Keratinocyte (primary cell): ENCODE measurements at regions not wholly inside any gene's neighbourhood (a gene's known extent, or its start where the extent isn't known, plus 50 kb on each side); places are given as distances from the start of the nearest gene placed in this dataset.

Experiments
- DNase-seq: peaks from one replicate; pipeline ENCODE4 v3.0.0-alpha.2; 2011; ENCODE audit warnings: low read depth, missing footprints, low spot score
- FAIRE-seq: peaks from 2 replicates; lab custom pipeline; 2011; peaks lifted over from hg19 to GRCh38; lab: Jason Lieb, UNC
- H2AFZ ChIP-seq: 2 replicates; pipeline ENCODE4 v1.6.0; 2012; ENCODE audit warnings: low read length, control low read depth, inconsistent platforms; ENCODE audit not compliant: control insufficient read depth
- H3K27ac ChIP-seq: 2 replicates; pipeline ENCODE4 v1.5.1; 2011; ENCODE audit warnings: low read length; ENCODE audit not compliant: control insufficient read depth, insufficient read depth
- H3K27me3 ChIP-seq: 3 replicates; pipeline ENCODE4 v1.6.0; 2011; ENCODE audit warnings: low read length; ENCODE audit not compliant: control insufficient read depth, insufficient read depth; ENCODE audit errors: extremely low read depth
- H3K36me3 ChIP-seq, 2 experiments: 2 replicates in 1 of 2; 3 replicates in 1 of 2; pipeline ENCODE4 v1.5.1; 2011; ENCODE audit warnings: low read length in 2 of 2, mild to moderate bottlenecking in 1 of 2; ENCODE audit not compliant: control insufficient read depth in 2 of 2, insufficient read depth in 2 of 2; ENCODE audit errors: extremely low read depth in 1 of 2
- H3K4me1 ChIP-seq: 3 replicates; pipeline ENCODE4 v1.5.1; 2011; ENCODE audit warnings: low read length; ENCODE audit not compliant: control insufficient read depth, insufficient read depth; ENCODE audit errors: extremely low read depth
- H3K4me2 ChIP-seq: 3 replicates; pipeline ENCODE4 v1.6.0; 2011; ENCODE audit warnings: low read depth, low read length; ENCODE audit not compliant: control insufficient read depth, insufficient read depth; ENCODE audit errors: extremely low read depth
- H3K4me3 ChIP-seq, 3 experiments: fragments of 200-600 bp in 1 of 3; sonication (generic) in 1 of 3; 2 replicates in 2 of 3; 3 replicates in 1 of 3; pipeline ENCODE4 v1.5.1; 2011 to 2016; ENCODE audit warnings: low read length in 3 of 3, mild to moderate bottlenecking in 3 of 3, control low read depth in 2 of 3, inconsistent platforms in 1 of 3, low read depth in 1 of 3, mixed read lengths in 1 of 3, mixed run types in 1 of 3, moderate library complexity in 1 of 3; ENCODE audit not compliant: control insufficient read depth in 2 of 3, insufficient read depth in 2 of 3; ENCODE audit errors: extremely low read depth in 1 of 3
- H3K79me2 ChIP-seq: 2 replicates; pipeline ENCODE4 v1.6.0; 2012; ENCODE audit warnings: low read length; ENCODE audit not compliant: control insufficient read depth, insufficient read depth
- H3K9ac ChIP-seq: 3 replicates; pipeline ENCODE4 v1.6.0; 2011; ENCODE audit warnings: low read length; ENCODE audit not compliant: control insufficient read depth, insufficient read depth; ENCODE audit errors: extremely low read depth
- H3K9me1 ChIP-seq: 3 replicates; pipeline ENCODE4 v1.6.0; 2011; ENCODE audit warnings: low read length; ENCODE audit not compliant: control insufficient read depth, insufficient read depth; ENCODE audit errors: extremely low read depth
- H3K9me3 ChIP-seq: 2 replicates; pipeline ENCODE4 v1.5.1; 2012; ENCODE audit warnings: low read depth, low read length; ENCODE audit not compliant: control insufficient read depth
- H4K20me1 ChIP-seq: 3 replicates; pipeline ENCODE4 v1.6.0; 2011; ENCODE audit warnings: low read length; ENCODE audit not compliant: control insufficient read depth, insufficient read depth; ENCODE audit errors: extremely low read depth
- CTCF ChIP-seq, 3 experiments: IDR thresholded peaks in 1 of 3; conservative IDR thresholded peaks in 1 of 3; optimal IDR thresholded peaks in 1 of 3; 2 replicates in 2 of 3; 3 replicates in 1 of 3; pipeline versions ENCODE3 to v1.5.1; 2011; ENCODE audit warnings: low read length in 3 of 3, mild to moderate bottlenecking in 3 of 3, moderate library complexity in 2 of 3, control low read depth in 1 of 3, inconsistent platforms in 1 of 3; ENCODE audit not compliant: insufficient read depth in 2 of 3; ENCODE audit errors: extremely low read depth in 1 of 3
- EZH2 ChIP-seq: IDR thresholded peaks from one replicate; pipeline ENCODE4 v1.6.1; 2012; ENCODE audit warnings: inconsistent platforms, mild to moderate bottlenecking, low read length, moderate library complexity
- dilution Hi-C: fragments of 300-500 bp; cut with MboI; formaldehyde crosslinking; loops from one replicate; pipeline ENCODE4 v1.7.0; 2020; ENCODE audit warnings: low sequenced_read_pairs; ENCODE audit not compliant: extremely low pct_ligation_motif_present

DNA sequence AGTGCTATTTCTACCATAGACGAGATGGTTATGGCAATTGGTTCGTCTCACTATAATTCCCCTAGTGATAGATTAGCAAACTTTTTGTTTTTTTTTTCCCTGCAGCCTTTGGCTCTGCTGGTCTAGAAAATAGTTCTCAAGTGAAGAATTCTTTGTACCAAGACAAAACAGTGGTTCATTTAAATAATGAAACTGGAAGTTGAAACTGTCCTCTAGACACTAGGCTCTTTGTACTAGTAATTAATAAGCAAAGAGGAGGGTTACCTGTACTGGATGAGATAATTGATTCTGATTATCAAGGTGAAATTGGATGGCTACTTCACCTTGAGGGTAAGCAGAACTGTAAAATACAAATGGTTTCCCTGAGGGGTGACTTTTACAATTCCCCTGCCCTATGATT, 156.9 kb upstream of the DCC start:
- Histone ChIP-seq H3K9me1 (no peaks in the 10 kb centered on the region), H3K27me3 (no peaks in the 10 kb centered on the region), H3K79me2 (no peaks in the 10 kb centered on the region), H3K4me2 (no peak overlapping the region), H2AFZ (no peak overlapping the region), H4K20me1 (no peaks in the 10 kb centered on the region), H3K4me1 (no peaks in the 10 kb centered on the region), H3K4me3 (no peak overlapping the region), H3K36me3 (no peaks in the 10 kb centered on the region), H3K9me3 (no peaks in the 10 kb centered on the region), H3K27ac (no peak overlapping the region), H3K9ac (no peak overlapping the region)
- FAIRE-seq (no peak), DNase-seq (no peak)
- TF ChIP-seq EZH2 (no peak), CTCF (optimal IDR thresholded peaks at IDR 0.05 in 1 of 3, IDR thresholded peaks at IDR 0.05 in 1 of 3, conservative IDR thresholded peaks at IDR 0.05 in 1 of 3; ENCODE audit: extremely low read depth in 1 of 3, insufficient read depth in 2 of 3, low read length in 3 of 3) (no peak)
- dilution Hi-C loops = no loop called here

DNA sequence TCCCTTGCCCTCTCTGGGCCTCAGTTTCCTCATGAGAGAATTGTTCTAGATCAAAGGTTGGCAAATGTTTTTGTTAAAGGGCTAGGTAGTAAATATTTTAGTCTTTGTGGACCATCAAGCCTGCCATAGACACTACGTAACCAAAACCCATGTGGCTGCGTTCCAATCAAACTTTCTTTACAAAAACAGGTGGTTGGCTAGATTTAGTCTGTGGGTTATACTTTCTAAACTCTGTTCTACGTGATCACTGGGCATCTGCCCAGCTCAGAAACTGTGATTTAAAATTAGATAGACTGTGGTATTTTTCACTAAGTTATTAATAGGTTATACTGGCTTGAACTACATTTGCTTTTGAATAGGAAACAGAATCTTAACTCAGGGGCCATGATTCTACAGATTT, 149.8 kb upstream of the DCC start:
- dilution Hi-C loops = no loop called here
- no peak for TF ChIP-seq CTCF (optimal IDR thresholded peaks at IDR 0.05 in 1 of 3, IDR thresholded peaks at IDR 0.05 in 1 of 3, conservative IDR thresholded peaks at IDR 0.05 in 1 of 3; ENCODE audit: extremely low read depth in 1 of 3, insufficient read depth in 2 of 3, low read length in 3 of 3)
- no peak for TF ChIP-seq EZH2
- no peak overlapping the region for H3K4me3 ChIP-seq

More for the DNA sequence above, 149.8 kb upstream of the DCC start:
- H3K79me2 ChIP-seq = no peaks in the 10 kb centered on the region
- H3K36me3 ChIP-seq = no peaks in the 10 kb centered on the region
- no peaks in the 10 kb centered on the region for H3K9me1 ChIP-seq
- H3K9me3 ChIP-seq = no peaks in the 10 kb centered on the region
- H4K20me1 ChIP-seq = no peaks in the 10 kb centered on the region
- H3K9ac ChIP-seq = no peak overlapping the region
- no peak overlapping the region for H3K4me2 ChIP-seq
- no peak for DNase-seq
- H3K4me1 ChIP-seq = no peaks in the 10 kb centered on the region
- no peak for FAIRE-seq
- H3K27ac ChIP-seq = no peak overlapping the region
- H2AFZ ChIP-seq = no peak overlapping the region
- no peaks in the 10 kb centered on the region for H3K27me3 ChIP-seq
